CD8-positive, alpha-beta memory T cell (primary cell): ENCODE measurements at regions not wholly inside any gene's neighbourhood (a gene's known extent, or its start where the extent isn't known, plus 50 kb on each side); places are given as distances from the start of the nearest gene placed in this dataset.

Experiments
- CTCF ChIA-PET: fragments of 350-600 bp; sonication (Branson Sonifier 250); formaldehyde crosslinking; loops from one replicate; lab custom pipeline; 2021; ENCODE audit warnings: antibody characterized with exemption; lab: Charles Lee
- POLR2A ChIA-PET: fragments of 350-600 bp; sonication (Branson Sonifier 250); formaldehyde crosslinking; loops from one replicate; lab custom pipeline; 2021; ENCODE audit warnings: antibody characterized with exemption; lab: Charles Lee
- DNase-seq, 5 donors: peaks; one replicate each; pipeline versions ENCODE4 v3.0.0 to v3.0.0-alpha.2; 2020 to 2022; ENCODE audit warnings: mixed read lengths in 1 of 5
- H3K27ac ChIP-seq: one replicate; pipeline ENCODE4 v1.7.0; 2013; ENCODE audit warnings: low read depth, mild to moderate bottlenecking, low read length, moderate library complexity
- H3K27me3 ChIP-seq: 2 replicates; pipeline ENCODE4 v1.7.0; 2013; ENCODE audit warnings: low read length, mild to moderate bottlenecking; ENCODE audit not compliant: insufficient read depth, poor library complexity, severe bottlenecking
- H3K36me3 ChIP-seq: 2 replicates; pipeline ENCODE4 v1.7.0; 2013; ENCODE audit warnings: mild to moderate bottlenecking, low read length, moderate library complexity; ENCODE audit not compliant: insufficient read depth
- H3K4me1 ChIP-seq: 2 replicates; pipeline ENCODE4 v1.7.0; 2013; ENCODE audit warnings: mild to moderate bottlenecking, low read length, moderate library complexity; ENCODE audit not compliant: insufficient read depth
- H3K4me3 ChIP-seq: 2 replicates; pipeline ENCODE4 v1.7.0; 2013; ENCODE audit warnings: mild to moderate bottlenecking, low read length
- H3K9me3 ChIP-seq: 2 replicates; pipeline ENCODE4 v1.7.0; 2013; ENCODE audit warnings: mild to moderate bottlenecking, low read length
- H3K27ac Mint-ChIP-seq, 8 donors: one replicate each; pipeline ENCODE4 v1.8.0; 2020 to 2021; ENCODE audit warnings: mixed read lengths in 8 of 8, mild to moderate bottlenecking in 6 of 8, inconsistent platforms in 3 of 8, moderate library complexity in 3 of 8
- H3K27me3 Mint-ChIP-seq, 2 donors: one replicate each; pipeline ENCODE4 v1.8.0; 2020 to 2021; ENCODE audit warnings: mixed read lengths in 2 of 2, mild to moderate bottlenecking in 1 of 2, moderate library complexity in 1 of 2
- H3K36me3 Mint-ChIP-seq, 3 donors: one replicate each; pipeline ENCODE4 v1.8.0; 2020 to 2021; ENCODE audit warnings: mixed read lengths in 3 of 3, inconsistent platforms in 1 of 3, mild to moderate bottlenecking in 1 of 3
- H3K4me1 Mint-ChIP-seq, 3 donors: one replicate each; pipeline ENCODE4 v1.8.0; 2020 to 2021; ENCODE audit warnings: mixed read lengths in 3 of 3, inconsistent platforms in 1 of 3, mild to moderate bottlenecking in 1 of 3
- H3K4me3 Mint-ChIP-seq, 7 donors: one replicate each; pipeline ENCODE4 v1.8.0; 2020 to 2021; ENCODE audit warnings: mixed read lengths in 7 of 7, mild to moderate bottlenecking in 6 of 7, moderate library complexity in 4 of 7, inconsistent platforms in 2 of 7
- H3K9me3 Mint-ChIP-seq, 5 donors: one replicate each; pipeline ENCODE4 v1.8.0; 2020 to 2022; ENCODE audit warnings: mixed read lengths in 5 of 5, mild to moderate bottlenecking in 3 of 5, moderate library complexity in 2 of 5, inconsistent platforms in 1 of 5

GRCh38 chr11:121958971-121959325 is 157.1 kb downstream of the BLID start:
- POLR2A ChIA-PET = no interaction called here
- H3K9me3 Mint-ChIP-seq = peaks cover 0 to 3% (median 0%) of the 10 kb centered on the region in 5 donors
- no peaks in the 10 kb centered on the region for H3K36me3 Mint-ChIP-seq
- no peak overlapping the region for H3K4me3 Mint-ChIP-seq
- no peak overlapping the region for H3K4me3 ChIP-seq
- DNase-seq = no peak
- H3K27me3 Mint-ChIP-seq = peaks cover 2 to 3% of the 10 kb centered on the region in 2 donors
- no peak overlapping the region for H3K27ac ChIP-seq
- H3K4me1 ChIP-seq = no peaks in the 10 kb centered on the region
- H3K27ac Mint-ChIP-seq = no peak overlapping the region
- H3K36me3 ChIP-seq = no peaks in the 10 kb centered on the region
- CTCF ChIA-PET = no interaction called here
- H3K9me3 ChIP-seq = no peaks in the 10 kb centered on the region
- H3K27me3 ChIP-seq = no peaks in the 10 kb centered on the region
- H3K4me1 Mint-ChIP-seq = no peaks in the 10 kb centered on the region

DNA sequence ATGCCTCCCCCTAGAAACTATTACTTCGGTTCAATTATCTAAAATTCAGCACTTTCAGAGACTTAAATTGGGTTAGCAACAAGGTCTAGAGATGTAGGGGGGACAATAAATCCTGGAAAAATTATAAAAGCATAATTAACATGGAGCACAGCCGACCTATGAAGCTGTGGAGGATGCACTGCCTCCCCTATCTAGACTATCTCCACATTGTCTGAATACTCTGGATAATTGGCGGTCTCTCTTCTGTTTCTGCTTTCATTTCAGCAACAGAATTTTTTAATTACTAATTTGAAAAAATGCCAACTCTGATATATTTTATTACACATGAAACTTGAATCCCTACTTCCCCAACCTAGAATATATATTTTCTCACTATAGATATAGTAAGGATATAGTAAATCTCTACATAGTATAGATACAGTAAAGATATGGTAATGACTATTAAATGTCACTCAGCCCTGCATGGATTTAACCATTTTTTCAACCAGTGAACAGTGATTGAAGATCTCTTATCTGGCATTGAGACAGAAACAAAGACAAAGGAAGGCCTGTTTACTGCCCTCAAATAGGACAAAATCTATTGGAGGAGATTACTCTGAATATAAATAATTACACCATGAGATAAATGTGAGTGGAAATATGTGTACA is 157.6 kb downstream of the BLID start:
- ChIA-PET CTCF (no interaction called here), POLR2A (no interaction called here)
- no peak overlapping the region for H3K27ac Mint-ChIP-seq
- no peaks in the 10 kb centered on the region for H3K36me3 Mint-ChIP-seq
- no peaks in the 10 kb centered on the region for H3K27me3 ChIP-seq
- H3K4me3 Mint-ChIP-seq = no peak overlapping the region
- DNase-seq = no peak
- no peaks in the 10 kb centered on the region for H3K9me3 ChIP-seq
- H3K4me1 Mint-ChIP-seq = no peaks in the 10 kb centered on the region
- H3K9me3 Mint-ChIP-seq = peaks cover 0 to 3% (median 0%) of the 10 kb centered on the region in 5 donors
- no peaks in the 10 kb centered on the region for H3K36me3 ChIP-seq
- no peaks in the 10 kb centered on the region for H3K4me1 ChIP-seq
- peaks cover 2 to 3% of the 10 kb centered on the region in 2 donors for H3K27me3 Mint-ChIP-seq
- no peak overlapping the region for H3K27ac ChIP-seq
- H3K4me3 ChIP-seq = no peak overlapping the region

DNA sequence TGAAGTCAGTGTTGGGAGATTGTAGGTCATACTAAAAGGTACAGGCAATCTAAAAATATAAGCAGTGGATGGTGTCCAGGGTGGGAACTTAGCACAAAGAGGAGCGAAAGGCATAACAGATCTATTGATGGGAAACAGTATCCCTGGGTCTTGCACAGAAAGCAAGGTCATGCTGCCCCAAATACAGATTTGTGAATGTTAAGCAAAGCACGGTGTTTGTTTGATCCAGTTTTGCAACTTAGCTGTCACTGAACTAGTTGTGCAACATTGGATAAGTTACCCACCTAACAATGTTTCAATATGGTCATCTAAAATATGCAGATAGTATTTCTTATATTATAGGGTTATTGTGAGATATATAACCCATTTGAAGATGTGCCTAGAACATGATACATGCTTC is 162.9 kb downstream of the BLID start:
- Histone ChIP-seq H3K4me1 (no peaks in the 10 kb centered on the region), H3K36me3 (no peaks in the 10 kb centered on the region), H3K27ac (no peak overlapping the region), H3K4me3 (no peak overlapping the region), H3K27me3 (no peaks in the 10 kb centered on the region), H3K9me3 (no peaks in the 10 kb centered on the region)
- Mint-ChIP-seq H3K36me3 (no peaks in the 10 kb centered on the region), H3K27me3 (peaks cover 0 to 2% of the 10 kb centered on the region in 2 donors), H3K4me3 (no peak overlapping the region), H3K4me1 (no peaks in the 10 kb centered on the region), H3K27ac (no peak overlapping the region), H3K9me3 (peaks cover 0 to 3% (median 0%) of the 10 kb centered on the region in 5 donors)
- POLR2A ChIA-PET = no interaction called here
- DNase-seq = no peak
- CTCF ChIA-PET = no interaction called here

GRCh38 chr11:121950160-121950559 is 165.9 kb downstream of the BLID start:
- Mint-ChIP-seq H3K9me3 (peaks cover 0 to 2% (median 0%) of the 10 kb centered on the region in 5 donors), H3K36me3 (no peaks in the 10 kb centered on the region), H3K4me3 (no peak overlapping the region), H3K27ac (no peak overlapping the region), H3K27me3 (no peaks in the 10 kb centered on the region), H3K4me1 (no peaks in the 10 kb centered on the region)
- no peaks in the 10 kb centered on the region for H3K9me3 ChIP-seq
- H3K27ac ChIP-seq = no peak overlapping the region
- H3K4me1 ChIP-seq = no peaks in the 10 kb centered on the region
- no peaks in the 10 kb centered on the region for H3K27me3 ChIP-seq
- CTCF ChIA-PET = no interaction called here
- no peak overlapping the region for H3K4me3 ChIP-seq
- DNase-seq = no peak
- POLR2A ChIA-PET = no interaction called here
- no peaks in the 10 kb centered on the region for H3K36me3 ChIP-seq

- Histone ChIP-seq H3K27ac (no peak overlapping the region), H3K27me3 (no peaks in the 10 kb centered on the region), H3K4me1 (no peaks in the 10 kb centered on the region), H3K36me3 (no peaks in the 10 kb centered on the region), H3K4me3 (no peak overlapping the region), H3K9me3 (no peaks in the 10 kb centered on the region)
- no peak for DNase-seq
- no peak overlapping the region for H3K4me3 Mint-ChIP-seq
- no peak overlapping the region for H3K27ac Mint-ChIP-seq
- CTCF ChIA-PET = no interaction called here
- no peaks in the 10 kb centered on the region for H3K4me1 Mint-ChIP-seq
- no peaks in the 10 kb centered on the region for H3K27me3 Mint-ChIP-seq
- POLR2A ChIA-PET = no interaction called here
- H3K9me3 Mint-ChIP-seq = peaks cover 0 to 5% (median 0%) of the 10 kb centered on the region in 5 donors
- no peaks in the 10 kb centered on the region for H3K36me3 Mint-ChIP-seq
Measured at GRCh38 chr11:121946514-121946913, 169.5 kb downstream of the BLID start.

GRCh38 chr11:121944556-121945230 is 171.3 kb downstream of the BLID start:
- Histone ChIP-seq H3K27me3 (no peaks in the 10 kb centered on the region), H3K4me1 (no peaks in the 10 kb centered on the region), H3K9me3 (no peaks in the 10 kb centered on the region), H3K36me3 (no peaks in the 10 kb centered on the region), H3K27ac (no peak overlapping the region), H3K4me3 (no peak overlapping the region)
- DNase-seq = no peak
- Mint-ChIP-seq H3K27ac (no peak overlapping the region), H3K4me3 (no peak overlapping the region), H3K4me1 (no peaks in the 10 kb centered on the region), H3K36me3 (no peaks in the 10 kb centered on the region), H3K27me3 (peaks cover 0 to 3% of the 10 kb centered on the region in 2 donors), H3K9me3 (peaks cover 0 to 5% (median 0%) of the 10 kb centered on the region in 5 donors)
- CTCF ChIA-PET = no interaction called here
- POLR2A ChIA-PET = no interaction called here

GRCh38 chr11:121938076-121938475 is 177.9 kb downstream of the BLID start:
- Histone ChIP-seq H3K27me3 (no peaks in the 10 kb centered on the region), H3K4me1 (no peaks in the 10 kb centered on the region), H3K4me3 (no peak overlapping the region), H3K9me3 (no peaks in the 10 kb centered on the region), H3K36me3 (no peaks in the 10 kb centered on the region), H3K27ac (no peak overlapping the region)
- no peaks in the 10 kb centered on the region for H3K4me1 Mint-ChIP-seq
- peaks cover 0 to 5% (median 3%) of the 10 kb centered on the region in 5 donors for H3K9me3 Mint-ChIP-seq
- no peak for DNase-seq
- peaks cover 1 to 3% of the 10 kb centered on the region in 2 donors for H3K27me3 Mint-ChIP-seq
- H3K4me3 Mint-ChIP-seq = no peak overlapping the region
- ChIA-PET POLR2A (no interaction called here), CTCF (no interaction called here)
- H3K36me3 Mint-ChIP-seq = no peaks in the 10 kb centered on the region
- no peak overlapping the region for H3K27ac Mint-ChIP-seq

- Histone ChIP-seq H3K9me3 (no peaks in the 10 kb centered on the region), H3K27me3 (no peaks in the 10 kb centered on the region), H3K27ac (no peak overlapping the region), H3K4me3 (no peak overlapping the region), H3K36me3 (no peaks in the 10 kb centered on the region), H3K4me1 (no peaks in the 10 kb centered on the region)
- ChIA-PET POLR2A (no interaction called here), CTCF (no interaction called here)
- peaks cover 1 to 5% of the 10 kb centered on the region in 2 donors for H3K27me3 Mint-ChIP-seq
- DNase-seq = no peak
- no peak overlapping the region for H3K27ac Mint-ChIP-seq
- H3K4me3 Mint-ChIP-seq = no peak overlapping the region
- H3K36me3 Mint-ChIP-seq = no peaks in the 10 kb centered on the region
- peaks cover 0 to 5% (median 0%) of the 10 kb centered on the region in 5 donors for H3K9me3 Mint-ChIP-seq
- H3K4me1 Mint-ChIP-seq = no peaks in the 10 kb centered on the region
Measured at GRCh38 chr11:121936781-121937447, 179.1 kb downstream of the BLID start.
